WTC11 (cell line): ENCODE measurements at regions not wholly inside any gene's neighbourhood (a gene's known extent, or its start where the extent isn't known, plus 50 kb on each side); places are given as distances from the start of the nearest gene placed in this dataset.

Experiments
- ATAC-seq: fragments of 200-7000 bp; cut with Tn5 transposase; 2 replicates; pipeline ENCODE4 v1.10.0; 2021; ENCODE audit warnings: mild to moderate bottlenecking, moderate library complexity
- CTCF ChIA-PET: fragments of 300-600 bp; sonication (Branson Sonifier 250); formaldehyde crosslinking; loops from one replicate; lab custom pipeline; 2021; ENCODE audit warnings: antibody characterized with exemption; lab: Charles Lee
- POLR2A ChIA-PET: fragments of 350-600 bp; sonication (Branson Sonifier 250); formaldehyde crosslinking; loops from one replicate; lab custom pipeline; 2021; ENCODE audit warnings: antibody characterized with exemption; lab: Charles Lee
- DNase-seq: peaks from one replicate; pipeline ENCODE4 v3.0.0; 2021; ENCODE audit warnings: low spot score
- H3K27ac Mint-ChIP-seq: 2 replicates; pipeline ENCODE4 v1.8.0; 2021; ENCODE audit warnings: mixed read lengths
- H3K27me3 Mint-ChIP-seq: 2 replicates; pipeline ENCODE4 v1.8.0; 2021; ENCODE audit warnings: low read depth, mild to moderate bottlenecking, moderate library complexity, mixed read lengths
- H3K36me3 Mint-ChIP-seq: 2 replicates; pipeline ENCODE4 v1.8.0; 2021; ENCODE audit warnings: mixed read lengths
- H3K4me1 Mint-ChIP-seq: 2 replicates; pipeline ENCODE4 v1.8.0; 2022; ENCODE audit warnings: mixed read lengths
- H3K4me3 Mint-ChIP-seq: 2 replicates; pipeline ENCODE4 v1.8.0; 2021; ENCODE audit warnings: mild to moderate bottlenecking, moderate library complexity, mixed read lengths
- H3K9me3 Mint-ChIP-seq: 2 replicates; pipeline ENCODE4 v1.8.0; 2021; ENCODE audit warnings: mixed read lengths
- CREB1 ChIP-seq: sonication (generic); formaldehyde crosslinking; IDR thresholded peaks from 2 replicates; pipeline ENCODE4 v1.8.0; 2023; ENCODE audit warnings: mild to moderate bottlenecking, missing genetic modification reagents
- E2F1 ChIP-seq: sonication (generic); formaldehyde crosslinking; IDR thresholded peaks from 2 replicates; pipeline ENCODE4 v1.8.0; 2022; ENCODE audit warnings: mild to moderate bottlenecking, missing genetic modification reagents
- ELF4 ChIP-seq: sonication (generic); formaldehyde crosslinking; IDR thresholded peaks from 2 replicates; pipeline ENCODE4 v1.8.1; 2022; ENCODE audit warnings: low read depth, mild to moderate bottlenecking, moderate library complexity, missing genetic modification reagents
- FOXP4 ChIP-seq: sonication (generic); formaldehyde crosslinking; IDR thresholded peaks from 2 replicates; pipeline ENCODE4 v1.8.0; 2022; ENCODE audit warnings: mild to moderate bottlenecking, missing genetic modification reagents
- GTF2I ChIP-seq: fragments of 250-450 bp; sonication (Bioruptor Pico); conservative IDR thresholded peaks from 2 replicates; pipeline ENCODE4 v1.4.0; 2021; ENCODE audit warnings: mild to moderate bottlenecking
- HMGA2 ChIP-seq: fragments of 250-450 bp; sonication (Bioruptor Pico); IDR thresholded peaks from 2 replicates; pipeline ENCODE4 v1.4.0; 2021; ENCODE audit warnings: mild to moderate bottlenecking, moderate library complexity
- MAX ChIP-seq: sonication (generic); formaldehyde crosslinking; IDR thresholded peaks from 2 replicates; pipeline ENCODE4 v1.8.0; 2022; ENCODE audit warnings: mild to moderate bottlenecking, missing genetic modification reagents
- NFATC4 ChIP-seq: fragments of 250-450 bp; sonication (Bioruptor Pico); IDR thresholded peaks from 2 replicates; pipeline ENCODE4 v1.9.0; 2021; ENCODE audit warnings: mild to moderate bottlenecking
- NFE2L1 ChIP-seq: sonication (generic); formaldehyde crosslinking; IDR thresholded peaks from 2 replicates; pipeline ENCODE4 v1.8.1; 2023; ENCODE audit warnings: missing genetic modification reagents
- NR1H2 ChIP-seq: sonication (generic); formaldehyde crosslinking; IDR thresholded peaks from 2 replicates; pipeline ENCODE4 v1.9.0; 2021; ENCODE audit warnings: mild to moderate bottlenecking, moderate library complexity, missing genetic modification reagents
- RORB ChIP-seq: fragments of 250-450 bp; sonication (Bioruptor Pico); IDR thresholded peaks from 2 replicates; pipeline ENCODE4 v1.9.0; 2021; ENCODE audit warnings: mild to moderate bottlenecking
- ZNF671 ChIP-seq: fragments of 250-450 bp; sonication (Bioruptor Pico); IDR thresholded peaks from 2 replicates; pipeline ENCODE4 v1.8.0; 2021; ENCODE audit warnings: mild to moderate bottlenecking
- TF ChIP-seq, protein P1 (sequence below): sonication (generic); formaldehyde crosslinking; IDR thresholded peaks from 2 replicates; pipeline ENCODE4 v1.8.0; 2023; ENCODE audit warnings: missing genetic modification reagents, mild to moderate bottlenecking, borderline replicate concordance
- TF ChIP-seq, protein P2 (sequence below): sonication (generic); formaldehyde crosslinking; IDR thresholded peaks from 2 replicates; pipeline ENCODE4 v1.8.1; 2023; ENCODE audit warnings: mild to moderate bottlenecking, missing genetic modification reagents, borderline replicate concordance
- TF ChIP-seq, protein P3 (sequence below): sonication (generic); formaldehyde crosslinking; IDR thresholded peaks from 2 replicates; pipeline ENCODE4 v1.8.1; 2022; ENCODE audit warnings: low read depth, missing genetic modification reagents, borderline replicate concordance

- POLR2A ChIA-PET = no interaction called here
- ATAC-seq = no peak
- H3K36me3 Mint-ChIP-seq = no peaks in the 10 kb centered on the region
- H3K4me1 Mint-ChIP-seq = no peaks in the 10 kb centered on the region
- CTCF ChIA-PET = no interaction called here
- H3K4me3 Mint-ChIP-seq = no peak overlapping the region
- no peak overlapping the region for H3K27ac Mint-ChIP-seq
- no peaks in the 10 kb centered on the region for H3K9me3 Mint-ChIP-seq
- DNase-seq = no peak
- TF ChIP-seq ELF4 (CRISPR knock-in tag) (no peak), NFE2L1 (CRISPR knock-in tag) (no peak), FOXP4 (CRISPR knock-in tag) (no peak), NFATC4 (CRISPR knock-in tag) (no peak), CREB1 (CRISPR knock-in tag) (no peak), ZNF671 (no peak), E2F1 (CRISPR knock-in tag) (no peak), HMGA2 (CRISPR knock-in tag) (no peak), NR1H2 (CRISPR knock-in tag) (no peak), GTF2I (CRISPR knock-in tag) (no peak), RORB (CRISPR knock-in tag) (no peak), MAX (CRISPR knock-in tag) (no peak)
- TF ChIP-seq, protein P1, sequence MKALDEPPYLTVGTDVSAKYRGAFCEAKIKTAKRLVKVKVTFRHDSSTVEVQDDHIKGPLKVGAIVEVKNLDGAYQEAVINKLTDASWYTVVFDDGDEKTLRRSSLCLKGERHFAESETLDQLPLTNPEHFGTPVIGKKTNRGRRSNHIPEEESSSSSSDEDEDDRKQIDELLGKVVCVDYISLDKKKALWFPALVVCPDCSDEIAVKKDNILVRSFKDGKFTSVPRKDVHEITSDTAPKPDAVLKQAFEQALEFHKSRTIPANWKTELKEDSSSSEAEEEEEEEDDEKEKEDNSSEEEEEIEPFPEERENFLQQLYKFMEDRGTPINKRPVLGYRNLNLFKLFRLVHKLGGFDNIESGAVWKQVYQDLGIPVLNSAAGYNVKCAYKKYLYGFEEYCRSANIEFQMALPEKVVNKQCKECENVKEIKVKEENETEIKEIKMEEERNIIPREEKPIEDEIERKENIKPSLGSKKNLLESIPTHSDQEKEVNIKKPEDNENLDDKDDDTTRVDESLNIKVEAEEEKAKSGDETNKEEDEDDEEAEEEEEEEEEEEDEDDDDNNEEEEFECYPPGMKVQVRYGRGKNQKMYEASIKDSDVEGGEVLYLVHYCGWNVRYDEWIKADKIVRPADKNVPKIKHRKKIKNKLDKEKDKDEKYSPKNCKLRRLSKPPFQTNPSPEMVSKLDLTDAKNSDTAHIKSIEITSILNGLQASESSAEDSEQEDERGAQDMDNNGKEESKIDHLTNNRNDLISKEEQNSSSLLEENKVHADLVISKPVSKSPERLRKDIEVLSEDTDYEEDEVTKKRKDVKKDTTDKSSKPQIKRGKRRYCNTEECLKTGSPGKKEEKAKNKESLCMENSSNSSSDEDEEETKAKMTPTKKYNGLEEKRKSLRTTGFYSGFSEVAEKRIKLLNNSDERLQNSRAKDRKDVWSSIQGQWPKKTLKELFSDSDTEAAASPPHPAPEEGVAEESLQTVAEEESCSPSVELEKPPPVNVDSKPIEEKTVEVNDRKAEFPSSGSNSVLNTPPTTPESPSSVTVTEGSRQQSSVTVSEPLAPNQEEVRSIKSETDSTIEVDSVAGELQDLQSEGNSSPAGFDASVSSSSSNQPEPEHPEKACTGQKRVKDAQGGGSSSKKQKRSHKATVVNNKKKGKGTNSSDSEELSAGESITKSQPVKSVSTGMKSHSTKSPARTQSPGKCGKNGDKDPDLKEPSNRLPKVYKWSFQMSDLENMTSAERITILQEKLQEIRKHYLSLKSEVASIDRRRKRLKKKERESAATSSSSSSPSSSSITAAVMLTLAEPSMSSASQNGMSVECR = no peak
- TF ChIP-seq, protein P2, sequence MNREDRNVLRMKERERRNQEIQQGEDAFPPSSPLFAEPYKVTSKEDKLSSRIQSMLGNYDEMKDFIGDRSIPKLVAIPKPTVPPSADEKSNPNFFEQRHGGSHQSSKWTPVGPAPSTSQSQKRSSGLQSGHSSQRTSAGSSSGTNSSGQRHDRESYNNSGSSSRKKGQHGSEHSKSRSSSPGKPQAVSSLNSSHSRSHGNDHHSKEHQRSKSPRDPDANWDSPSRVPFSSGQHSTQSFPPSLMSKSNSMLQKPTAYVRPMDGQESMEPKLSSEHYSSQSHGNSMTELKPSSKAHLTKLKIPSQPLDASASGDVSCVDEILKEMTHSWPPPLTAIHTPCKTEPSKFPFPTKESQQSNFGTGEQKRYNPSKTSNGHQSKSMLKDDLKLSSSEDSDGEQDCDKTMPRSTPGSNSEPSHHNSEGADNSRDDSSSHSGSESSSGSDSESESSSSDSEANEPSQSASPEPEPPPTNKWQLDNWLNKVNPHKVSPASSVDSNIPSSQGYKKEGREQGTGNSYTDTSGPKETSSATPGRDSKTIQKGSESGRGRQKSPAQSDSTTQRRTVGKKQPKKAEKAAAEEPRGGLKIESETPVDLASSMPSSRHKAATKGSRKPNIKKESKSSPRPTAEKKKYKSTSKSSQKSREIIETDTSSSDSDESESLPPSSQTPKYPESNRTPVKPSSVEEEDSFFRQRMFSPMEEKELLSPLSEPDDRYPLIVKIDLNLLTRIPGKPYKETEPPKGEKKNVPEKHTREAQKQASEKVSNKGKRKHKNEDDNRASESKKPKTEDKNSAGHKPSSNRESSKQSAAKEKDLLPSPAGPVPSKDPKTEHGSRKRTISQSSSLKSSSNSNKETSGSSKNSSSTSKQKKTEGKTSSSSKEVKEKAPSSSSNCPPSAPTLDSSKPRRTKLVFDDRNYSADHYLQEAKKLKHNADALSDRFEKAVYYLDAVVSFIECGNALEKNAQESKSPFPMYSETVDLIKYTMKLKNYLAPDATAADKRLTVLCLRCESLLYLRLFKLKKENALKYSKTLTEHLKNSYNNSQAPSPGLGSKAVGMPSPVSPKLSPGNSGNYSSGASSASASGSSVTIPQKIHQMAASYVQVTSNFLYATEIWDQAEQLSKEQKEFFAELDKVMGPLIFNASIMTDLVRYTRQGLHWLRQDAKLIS (CRISPR knock-in tag) = no peak
- TF ChIP-seq, protein P3, sequence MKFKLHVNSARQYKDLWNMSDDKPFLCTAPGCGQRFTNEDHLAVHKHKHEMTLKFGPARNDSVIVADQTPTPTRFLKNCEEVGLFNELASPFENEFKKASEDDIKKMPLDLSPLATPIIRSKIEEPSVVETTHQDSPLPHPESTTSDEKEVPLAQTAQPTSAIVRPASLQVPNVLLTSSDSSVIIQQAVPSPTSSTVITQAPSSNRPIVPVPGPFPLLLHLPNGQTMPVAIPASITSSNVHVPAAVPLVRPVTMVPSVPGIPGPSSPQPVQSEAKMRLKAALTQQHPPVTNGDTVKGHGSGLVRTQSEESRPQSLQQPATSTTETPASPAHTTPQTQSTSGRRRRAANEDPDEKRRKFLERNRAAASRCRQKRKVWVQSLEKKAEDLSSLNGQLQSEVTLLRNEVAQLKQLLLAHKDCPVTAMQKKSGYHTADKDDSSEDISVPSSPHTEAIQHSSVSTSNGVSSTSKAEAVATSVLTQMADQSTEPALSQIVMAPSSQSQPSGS (CRISPR knock-in tag) = no peak
- H3K27me3 Mint-ChIP-seq = peaks cover under 1% of the 10 kb centered on the region; the same call in 1 of the 2 replicates
These were observed 765.1 kb downstream of the KCNA4 start for GRCh38 chr11:29251738-29252137.
